Keratinocyte (primary cell): ENCODE measurements at regions not wholly inside any gene's neighbourhood (a gene's known extent, or its start where the extent isn't known, plus 50 kb on each side); places are given as distances from the start of the nearest gene placed in this dataset.

ENCODE experiments used
- DNase-seq: peaks from one replicate; pipeline ENCODE4 v3.0.0-alpha.2; 2011; ENCODE audit warnings: low read depth, missing footprints, low spot score
- FAIRE-seq: peaks from 2 replicates; lab custom pipeline; 2011; peaks lifted over from hg19 to GRCh38; lab: Jason Lieb, UNC
- H2AFZ ChIP-seq: 2 replicates; pipeline ENCODE4 v1.6.0; 2012; ENCODE audit warnings: low read length, control low read depth, inconsistent platforms; ENCODE audit not compliant: control insufficient read depth
- H3K27ac ChIP-seq: 2 replicates; pipeline ENCODE4 v1.5.1; 2011; ENCODE audit warnings: low read length; ENCODE audit not compliant: control insufficient read depth, insufficient read depth
- H3K27me3 ChIP-seq: 3 replicates; pipeline ENCODE4 v1.6.0; 2011; ENCODE audit warnings: low read length; ENCODE audit not compliant: control insufficient read depth, insufficient read depth; ENCODE audit errors: extremely low read depth
- H3K36me3 ChIP-seq, 2 experiments: 2 replicates in 1 of 2; 3 replicates in 1 of 2; pipeline ENCODE4 v1.5.1; 2011; ENCODE audit warnings: low read length in 2 of 2, mild to moderate bottlenecking in 1 of 2; ENCODE audit not compliant: control insufficient read depth in 2 of 2, insufficient read depth in 2 of 2; ENCODE audit errors: extremely low read depth in 1 of 2
- H3K4me1 ChIP-seq: 3 replicates; pipeline ENCODE4 v1.5.1; 2011; ENCODE audit warnings: low read length; ENCODE audit not compliant: control insufficient read depth, insufficient read depth; ENCODE audit errors: extremely low read depth
- H3K4me2 ChIP-seq: 3 replicates; pipeline ENCODE4 v1.6.0; 2011; ENCODE audit warnings: low read depth, low read length; ENCODE audit not compliant: control insufficient read depth, insufficient read depth; ENCODE audit errors: extremely low read depth
- H3K4me3 ChIP-seq, 3 experiments: fragments of 200-600 bp in 1 of 3; sonication (generic) in 1 of 3; 2 replicates in 2 of 3; 3 replicates in 1 of 3; pipeline ENCODE4 v1.5.1; 2011 to 2016; ENCODE audit warnings: low read length in 3 of 3, mild to moderate bottlenecking in 3 of 3, control low read depth in 2 of 3, inconsistent platforms in 1 of 3, low read depth in 1 of 3, mixed read lengths in 1 of 3, mixed run types in 1 of 3, moderate library complexity in 1 of 3; ENCODE audit not compliant: control insufficient read depth in 2 of 3, insufficient read depth in 2 of 3; ENCODE audit errors: extremely low read depth in 1 of 3
- H3K79me2 ChIP-seq: 2 replicates; pipeline ENCODE4 v1.6.0; 2012; ENCODE audit warnings: low read length; ENCODE audit not compliant: control insufficient read depth, insufficient read depth
- H3K9ac ChIP-seq: 3 replicates; pipeline ENCODE4 v1.6.0; 2011; ENCODE audit warnings: low read length; ENCODE audit not compliant: control insufficient read depth, insufficient read depth; ENCODE audit errors: extremely low read depth
- H3K9me1 ChIP-seq: 3 replicates; pipeline ENCODE4 v1.6.0; 2011; ENCODE audit warnings: low read length; ENCODE audit not compliant: control insufficient read depth, insufficient read depth; ENCODE audit errors: extremely low read depth
- H3K9me3 ChIP-seq: 2 replicates; pipeline ENCODE4 v1.5.1; 2012; ENCODE audit warnings: low read depth, low read length; ENCODE audit not compliant: control insufficient read depth
- H4K20me1 ChIP-seq: 3 replicates; pipeline ENCODE4 v1.6.0; 2011; ENCODE audit warnings: low read length; ENCODE audit not compliant: control insufficient read depth, insufficient read depth; ENCODE audit errors: extremely low read depth
- CTCF ChIP-seq, 3 experiments: IDR thresholded peaks in 1 of 3; conservative IDR thresholded peaks in 1 of 3; optimal IDR thresholded peaks in 1 of 3; 2 replicates in 2 of 3; 3 replicates in 1 of 3; pipeline versions ENCODE3 to v1.5.1; 2011; ENCODE audit warnings: low read length in 3 of 3, mild to moderate bottlenecking in 3 of 3, moderate library complexity in 2 of 3, control low read depth in 1 of 3, inconsistent platforms in 1 of 3; ENCODE audit not compliant: insufficient read depth in 2 of 3; ENCODE audit errors: extremely low read depth in 1 of 3
- EZH2 ChIP-seq: IDR thresholded peaks from one replicate; pipeline ENCODE4 v1.6.1; 2012; ENCODE audit warnings: inconsistent platforms, mild to moderate bottlenecking, low read length, moderate library complexity
- dilution Hi-C: fragments of 300-500 bp; cut with MboI; formaldehyde crosslinking; loops from one replicate; pipeline ENCODE4 v1.7.0; 2020; ENCODE audit warnings: low sequenced_read_pairs; ENCODE audit not compliant: extremely low pct_ligation_motif_present

- H2AFZ ChIP-seq: peak overlapping the region; percentile 12
- H3K79me2 ChIP-seq: no peaks in the 10 kb centered on the region
- no peak for TF ChIP-seq CTCF (optimal IDR thresholded peaks at IDR 0.05 in 1 of 3, IDR thresholded peaks at IDR 0.05 in 1 of 3, conservative IDR thresholded peaks at IDR 0.05 in 1 of 3; ENCODE audit: extremely low read depth in 1 of 3, insufficient read depth in 2 of 3, low read length in 3 of 3)
- TF ChIP-seq EZH2: no peak
- H3K4me2 ChIP-seq: no peak overlapping the region
- H3K36me3 ChIP-seq: no peaks in the 10 kb centered on the region
- no peak overlapping the region for H3K4me3 ChIP-seq
- H3K27ac ChIP-seq: no peak overlapping the region
- H3K9me1 ChIP-seq: no peaks in the 10 kb centered on the region
- dilution Hi-C loops: no loop called here
- no peaks in the 10 kb centered on the region for H4K20me1 ChIP-seq
- no peak for DNase-seq
- no peaks in the 10 kb centered on the region for H3K9me3 ChIP-seq
- FAIRE-seq: no peak
- H3K9ac ChIP-seq: no peak overlapping the region
- H3K27me3 ChIP-seq: no peaks in the 10 kb centered on the region
- H3K4me1 ChIP-seq: peaks cover 7% of the 10 kb centered on the region
Observed at GRCh38 chr9:88738709-88739108, 203.7 kb downstream of the NXNL2 start.

DNA sequence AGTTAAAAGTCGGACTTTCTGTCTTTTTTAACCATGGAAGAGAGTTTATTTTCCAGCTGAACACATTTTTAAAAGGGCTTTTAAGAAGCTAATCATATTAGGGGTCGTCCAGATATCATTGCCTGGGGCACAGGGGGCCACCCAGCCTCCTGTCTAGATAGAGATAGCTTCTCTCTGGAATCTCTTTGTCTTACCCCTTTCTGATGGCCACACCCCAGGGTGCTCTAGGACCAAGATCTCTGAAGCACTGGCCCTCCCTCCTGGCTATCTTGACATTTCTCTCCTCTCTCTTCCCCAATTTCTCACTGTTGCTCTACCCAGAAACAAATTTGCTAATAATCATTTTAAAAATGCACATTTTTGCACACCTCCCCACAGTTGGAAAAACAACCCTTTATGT, 204.4 kb downstream of the NXNL2 start:
- no peaks in the 10 kb centered on the region for H3K36me3 ChIP-seq
- H3K9ac ChIP-seq: no peak overlapping the region
- H3K27ac ChIP-seq: no peak overlapping the region
- DNase-seq (no peak), FAIRE-seq (no peak)
- H3K9me1 ChIP-seq: no peaks in the 10 kb centered on the region
- H3K27me3 ChIP-seq: no peaks in the 10 kb centered on the region
- TF ChIP-seq EZH2 (no peak), CTCF (optimal IDR thresholded peaks at IDR 0.05 in 1 of 3, IDR thresholded peaks at IDR 0.05 in 1 of 3, conservative IDR thresholded peaks at IDR 0.05 in 1 of 3; ENCODE audit: extremely low read depth in 1 of 3, insufficient read depth in 2 of 3, low read length in 3 of 3) (no peak)
- no peak overlapping the region for H3K4me3 ChIP-seq
- no peaks in the 10 kb centered on the region for H3K9me3 ChIP-seq
- H2AFZ ChIP-seq: no peak overlapping the region
- no peak overlapping the region for H3K4me2 ChIP-seq
- dilution Hi-C loops: no loop called here
- H3K4me1 ChIP-seq: peaks cover under 1% of the 10 kb centered on the region
- no peaks in the 10 kb centered on the region for H3K79me2 ChIP-seq
- H4K20me1 ChIP-seq: no peaks in the 10 kb centered on the region
